HL-60/S4 (cell line): ENCODE measurements at regions not wholly inside any gene's neighbourhood (a gene's known extent, or its start where the extent isn't known, plus 50 kb on each side); places are given as distances from the start of the nearest gene placed in this dataset.

Source experiments
- in situ Hi-C: fragments of 300-500 bp; cut with MboI; formaldehyde crosslinking; loops from 2 replicates; pipeline ENCODE4 v1.14.3; 2022; ENCODE audit warnings: low sequenced_read_pairs

- in situ Hi-C loops: no loop called here
Observed at GRCh38 chr21:16855164-16855667, 657.6 kb upstream of the CXADR start.

- in situ Hi-C loops: no loop called here
Observed at GRCh38 chr21:16863362-16863905, 649.4 kb upstream of the CXADR start.

GRCh38 chr21:16863908-16864307 is 648.9 kb upstream of the CXADR start:
- in situ Hi-C loops: no loop called here

- in situ Hi-C loops: no loop called here
Observed at GRCh38 chr21:16865632-16866031, 647.2 kb upstream of the CXADR start.

GRCh38 chr21:16866851-16867250 is 646.0 kb upstream of the CXADR start:
- in situ Hi-C loops: no loop called here

- in situ Hi-C loops: no loop called here
Observed at GRCh38 chr21:16870103-16870502, 642.7 kb upstream of the CXADR start.

GRCh38 chr21:16872616-16873015 is 640.2 kb upstream of the CXADR start:
- in situ Hi-C loops: no loop called here

GRCh38 chr21:16873176-16873575 is 639.7 kb upstream of the CXADR start:
- in situ Hi-C loops: no loop called here

- in situ Hi-C loops: no loop called here
Observed at GRCh38 chr21:16873596-16873995, 639.2 kb upstream of the CXADR start.

GRCh38 chr21:16879479-16879878 is 633.4 kb upstream of the CXADR start:
- in situ Hi-C loops: no loop called here

- in situ Hi-C loops: no loop called here
Observed at GRCh38 chr21:16891821-16892220, 621.0 kb upstream of the CXADR start.

GRCh38 chr21:16900685-16901084 is 612.2 kb upstream of the CXADR start:
- in situ Hi-C loops: no loop called here

GRCh38 chr21:16908077-16908476 is 604.8 kb upstream of the CXADR start:
- in situ Hi-C loops: no loop called here

- in situ Hi-C loops: no loop called here
Observed at GRCh38 chr21:16910435-16911165, 602.2 kb upstream of the CXADR start.

- in situ Hi-C loops: no loop called here
Observed at GRCh38 chr21:16911166-16911607, 601.7 kb upstream of the CXADR start.

- in situ Hi-C loops: no loop called here
Observed at GRCh38 chr21:16912075-16912474, 600.8 kb upstream of the CXADR start.

GRCh38 chr21:16913010-16913409 is 599.8 kb upstream of the CXADR start:
- in situ Hi-C loops: no loop called here

GRCh38 chr21:16928439-16928838 is 584.4 kb upstream of the CXADR start:
- in situ Hi-C loops: no loop called here

GRCh38 chr21:16932314-16932713 is 580.5 kb upstream of the CXADR start:
- in situ Hi-C loops: no loop called here

- in situ Hi-C loops: no loop called here
Observed at GRCh38 chr21:16942703-16943102, 570.1 kb upstream of the CXADR start.

GRCh38 chr21:16943231-16943630 is 569.6 kb upstream of the CXADR start:
- in situ Hi-C loops: no loop called here

GRCh38 chr21:16945580-16945979 is 567.3 kb upstream of the CXADR start:
- in situ Hi-C loops: no loop called here

- in situ Hi-C loops: no loop called here
Observed at GRCh38 chr21:16956824-16957223, 556.0 kb upstream of the CXADR start.
